BJ (cell line): ENCODE measurements at regions not wholly inside any gene's neighbourhood (a gene's known extent, or its start where the extent isn't known, plus 50 kb on each side); places are given as distances from the start of the nearest gene placed in this dataset.

Source experiments
- CTCF ChIA-PET: fragments of 350-600 bp; formaldehyde crosslinking; extraction: SDS; loops from one replicate; lab custom pipeline; 2021; ENCODE audit warnings: antibody characterized with exemption, inconsistent platforms; lab: Yijun Ruan, JAX
- POLR2A ChIA-PET: fragments of 300-600 bp; sonication (Branson Sonifier 250); formaldehyde crosslinking; extraction: SDS; loops from one replicate; lab custom pipeline; 2021; ENCODE audit warnings: antibody characterized with exemption; lab: Charles Lee
- DNase-seq: peaks from one replicate; pipeline ENCODE4 v3.0.0-alpha.2; 2011; ENCODE audit warnings: low read depth
- H3K27me3 ChIP-seq: 2 replicates; pipeline ENCODE4 v1.6.0; 2011; ENCODE audit warnings: low read length; ENCODE audit not compliant: control insufficient read depth, insufficient read depth
- H3K36me3 ChIP-seq: 2 replicates; pipeline ENCODE4 v1.5.1; 2011; ENCODE audit warnings: low read length; ENCODE audit not compliant: control insufficient read depth, insufficient read depth
- H3K4me3 ChIP-seq: 2 replicates; pipeline ENCODE4 v1.5.1; 2011; ENCODE audit warnings: low read depth, mild to moderate bottlenecking, control low read depth, low read length
- CTCF ChIP-seq: IDR thresholded peaks from 2 replicates; pipeline ENCODE4 v1.5.1; 2011; ENCODE audit warnings: low read depth, mild to moderate bottlenecking, control low read depth, inconsistent platforms, low read length, moderate library complexity; ENCODE audit not compliant: insufficient read depth

- DNase-seq = no peak
- Histone ChIP-seq H3K27me3 (no peaks in the 10 kb centered on the region), H3K4me3 (no peak overlapping the region), H3K36me3 (no peaks in the 10 kb centered on the region)
- POLR2A ChIA-PET = no interaction called here
- TF ChIP-seq CTCF = no peak
- CTCF ChIA-PET = interaction anchor here (0.6 kb wide), 2 partner anchors 37 to 258 kb away, joined by 3 read pairs; no protein-coding TSS in a partner anchor
These were observed 971.2 kb upstream of the SOX9 start for GRCh38 chr17:71149607-71150006.

DNA sequence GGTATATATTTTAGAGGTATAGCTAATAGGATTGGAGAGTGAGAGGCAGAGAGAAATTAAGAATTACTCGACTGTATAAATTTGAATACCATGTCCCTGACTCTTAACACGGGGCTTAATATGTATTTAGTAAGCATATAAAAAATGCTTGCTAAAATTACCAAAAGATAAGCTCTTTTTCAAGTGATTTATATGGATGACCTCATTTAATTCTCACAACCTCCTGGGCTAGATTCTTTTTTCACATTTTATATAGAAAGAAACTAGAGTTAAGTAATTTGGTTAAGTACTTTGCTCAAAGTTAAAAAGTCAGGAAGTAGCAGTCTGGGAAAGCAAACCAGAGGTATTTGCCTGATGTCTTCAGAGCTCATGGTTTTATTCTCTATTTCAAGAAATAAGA is 963.5 kb upstream of the SOX9 start:
- no peak for DNase-seq
- no peaks in the 10 kb centered on the region for H3K36me3 ChIP-seq
- ChIA-PET CTCF (no interaction called here), POLR2A (no interaction called here)
- no peak overlapping the region for H3K4me3 ChIP-seq
- TF ChIP-seq CTCF = no peak
- no peaks in the 10 kb centered on the region for H3K27me3 ChIP-seq

GRCh38 chr17:71158437-71158836 is 962.4 kb upstream of the SOX9 start:
- CTCF ChIA-PET = no interaction called here

DNA sequence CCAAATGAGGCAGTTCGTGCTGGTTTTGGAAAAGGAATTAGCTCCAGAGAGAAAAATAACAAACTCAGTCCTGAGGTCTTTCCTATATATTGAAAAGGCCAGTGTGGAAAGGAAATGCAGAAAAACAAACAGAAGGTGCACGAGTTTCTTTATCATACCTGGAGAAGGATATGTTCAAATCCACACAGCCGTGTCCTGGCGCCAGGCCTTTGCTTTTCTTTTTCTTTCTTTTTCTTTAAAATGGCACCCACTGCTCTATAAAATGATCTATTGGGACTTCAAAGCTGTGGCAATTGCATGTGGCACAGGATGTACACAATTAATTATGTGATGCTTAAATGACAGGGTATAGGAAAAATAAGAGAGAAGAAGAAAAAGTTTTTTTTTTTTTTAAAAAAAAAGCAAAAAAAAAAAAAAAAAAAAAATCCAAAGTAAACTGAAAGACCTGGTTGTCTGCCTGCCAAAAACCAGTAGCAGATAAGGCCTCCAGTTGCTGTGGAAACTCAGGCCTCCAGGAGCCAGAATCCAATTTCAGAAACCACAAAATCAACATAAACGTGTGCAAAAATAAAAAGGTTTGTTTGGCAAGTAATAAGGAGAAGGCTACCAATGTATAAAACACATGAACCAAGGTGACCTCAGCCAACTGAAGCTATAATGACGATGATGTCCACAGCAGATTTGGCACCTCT is 957.6 kb upstream of the SOX9 start:
- ChIA-PET CTCF (no interaction called here), POLR2A (no interaction called here)
- H3K36me3 ChIP-seq = no peaks in the 10 kb centered on the region
- no peak for TF ChIP-seq CTCF
- H3K4me3 ChIP-seq = no peak overlapping the region
- no peak for DNase-seq
- 0 out of 2 replicates have a peak, but pooled peaks cover under 1% of the 10 kb centered on the region for H3K27me3 ChIP-seq

More at GRCh38 chr17:71158437-71158836, 962.4 kb upstream of the SOX9 start:
- no peaks in the 10 kb centered on the region for H3K36me3 ChIP-seq
- TF ChIP-seq CTCF = no peak
- H3K27me3 ChIP-seq = no peaks in the 10 kb centered on the region
- H3K4me3 ChIP-seq = no peak overlapping the region
- POLR2A ChIA-PET = no interaction called here
- no peak for DNase-seq

- TF ChIP-seq CTCF = no peak
- CTCF ChIA-PET = no interaction called here
- no peak for DNase-seq
- H3K4me3 ChIP-seq = no peak overlapping the region
- H3K36me3 ChIP-seq = no peaks in the 10 kb centered on the region
- POLR2A ChIA-PET = no interaction called here
- 0 out of 2 replicates have a peak, but pooled peaks cover 2% of the 10 kb centered on the region for H3K27me3 ChIP-seq
These were observed 957.1 kb upstream of the SOX9 start for GRCh38 chr17:71163813-71164122.
